Calu3 (cell line): ENCODE measurements at regions not wholly inside any gene's neighbourhood (a gene's known extent, or its start where the extent isn't known, plus 50 kb on each side); places are given as distances from the start of the nearest gene placed in this dataset.

Experiments used
- BruUV-seq: library from RNA; stranded (reverse); fragments of 400-500 nt; replicated peaks from 2 replicates; lab custom pipeline; 2021; lab: Mats Ljungman, UMichigan
- CTCF ChIA-PET: fragments of 300-600 bp; sonication (Branson Sonifier 250); formaldehyde crosslinking; loops from one replicate; lab custom pipeline; 2022; ENCODE audit warnings: antibody characterized with exemption; lab: Charles Lee
- DNase-seq: peaks from one replicate; pipeline ENCODE4 v3.0.0; 2022
- H3K27ac Mint-ChIP-seq: one replicate; pipeline ENCODE4 v1.8.0; 2022; ENCODE audit warnings: mixed read lengths; ENCODE audit not compliant: unreplicated experiment
- H3K27me3 Mint-ChIP-seq: one replicate; pipeline ENCODE4 v1.8.0; 2022; ENCODE audit warnings: mixed read lengths; ENCODE audit not compliant: unreplicated experiment
- H3K36me3 Mint-ChIP-seq: one replicate; pipeline ENCODE4 v1.8.0; 2022; ENCODE audit warnings: mild to moderate bottlenecking, moderate library complexity, mixed read lengths; ENCODE audit not compliant: insufficient read depth, unreplicated experiment
- H3K4me1 Mint-ChIP-seq: one replicate; pipeline ENCODE4 v1.8.0; 2022; ENCODE audit warnings: mild to moderate bottlenecking, low read depth, mixed read lengths; ENCODE audit not compliant: unreplicated experiment
- H3K4me3 Mint-ChIP-seq: one replicate; pipeline ENCODE4 v1.8.0; 2022; ENCODE audit warnings: mild to moderate bottlenecking, low read depth, moderate library complexity, mixed read lengths; ENCODE audit not compliant: unreplicated experiment
- H3K9me3 Mint-ChIP-seq: one replicate; pipeline ENCODE4 v1.8.0; 2022; ENCODE audit warnings: low read depth, mixed read lengths; ENCODE audit not compliant: unreplicated experiment
- CTCF ChIP-seq: fragments of 200-600 bp; IDR thresholded peaks from one replicate; pipeline ENCODE4 v1.8.0; 2022; ENCODE audit warnings: antibody characterized with exemption; ENCODE audit not compliant: unreplicated experiment
- intact Hi-C: fragments of 100-400 bp; cut with micrococcal nuclease; formaldehyde crosslinking; loops from one replicate; pipeline ENCODE4 v1.10.0; 2022; ENCODE audit not compliant: unreplicated experiment

- no TSS peak for BruUV-seq
- Mint-ChIP-seq H3K27ac (no peak overlapping the region), H3K4me3 (no peak overlapping the region), H3K27me3 (no peaks in the 10 kb centered on the region), H3K4me1 (no peaks in the 10 kb centered on the region), H3K36me3 (no peaks in the 10 kb centered on the region), H3K9me3 (no peaks in the 10 kb centered on the region)
- CTCF ChIA-PET: no interaction called here
- no peak for DNase-seq
- no peak for TF ChIP-seq CTCF
- intact Hi-C loops: no loop called here
Measured at GRCh38 chr2:128969374-128969773, 650.7 kb upstream of the HS6ST1 start.

GRCh38 chr2:128970332-128971116 lies 651.9 kb upstream of the HS6ST1 start:
- no peak for DNase-seq
- H3K4me3 Mint-ChIP-seq: no peak overlapping the region
- no peaks in the 10 kb centered on the region for H3K36me3 Mint-ChIP-seq
- intact Hi-C loops: no loop called here
- H3K9me3 Mint-ChIP-seq: no peaks in the 10 kb centered on the region
- CTCF ChIA-PET: no interaction called here
- no peaks in the 10 kb centered on the region for H3K4me1 Mint-ChIP-seq
- no peak for TF ChIP-seq CTCF
- H3K27ac Mint-ChIP-seq: no peak overlapping the region
- H3K27me3 Mint-ChIP-seq: no peaks in the 10 kb centered on the region
- no TSS peak for BruUV-seq

GRCh38 chr2:128973566-128973965 lies 654.9 kb upstream of the HS6ST1 start:
- no peak for TF ChIP-seq CTCF
- peaks cover 3% of the 10 kb centered on the region for H3K9me3 Mint-ChIP-seq
- BruUV-seq: no TSS peak
- no peak overlapping the region for H3K27ac Mint-ChIP-seq
- no peaks in the 10 kb centered on the region for H3K27me3 Mint-ChIP-seq
- no peak overlapping the region for H3K4me3 Mint-ChIP-seq
- CTCF ChIA-PET: no interaction called here
- DNase-seq: no peak
- H3K4me1 Mint-ChIP-seq: no peaks in the 10 kb centered on the region
- intact Hi-C loops: no loop called here
- no peaks in the 10 kb centered on the region for H3K36me3 Mint-ChIP-seq

- BruUV-seq: no TSS peak
- H3K4me3 Mint-ChIP-seq: no peak overlapping the region
- CTCF ChIA-PET: no interaction called here
- no peaks in the 10 kb centered on the region for H3K36me3 Mint-ChIP-seq
- no peaks in the 10 kb centered on the region for H3K4me1 Mint-ChIP-seq
- no peak overlapping the region for H3K27ac Mint-ChIP-seq
- no peak for TF ChIP-seq CTCF
- no peaks in the 10 kb centered on the region for H3K27me3 Mint-ChIP-seq
- intact Hi-C loops: no loop called here
- no peak for DNase-seq
- H3K9me3 Mint-ChIP-seq: peaks cover 6% of the 10 kb centered on the region
Measured at GRCh38 chr2:128978212-128978611, 659.5 kb upstream of the HS6ST1 start.
